ENCODE measurements at regions not wholly inside any gene's neighbourhood (a gene's known extent, or its start where the extent isn't known, plus 50 kb on each side); places are given as distances from the start of the nearest gene placed in this dataset.

GRCh38 chr13:63149375-63149774 is 1733.7 kb upstream of the PCDH20 start:
- TF ChIP-seq POLR2A (IDR thresholded peaks at IDR 0.05) (no peak), EP300 (IDR thresholded peaks at IDR 0.05) (no peak)

Data from suprapubic skin (tissue), 2 donors.